Lower leg skin (tissue), 4 donors: ENCODE measurements at regions not wholly inside any gene's neighbourhood (a gene's known extent, or its start where the extent isn't known, plus 50 kb on each side); places are given as distances from the start of the nearest gene placed in this dataset.

Experiments used
- DNase-seq, 2 donors: peaks; one replicate each; pipeline ENCODE4 v3.0.0-alpha.2; 2019; ENCODE audit warnings: low spot score in 2 of 2
- H3K4me3 ChIP-seq: fragments of 200-600 bp; sonication (generic); 2 replicates; pipeline ENCODE4 v1.5.1; 2017; ENCODE audit warnings: mild to moderate bottlenecking, low read depth; ENCODE audit not compliant: poor library complexity, severe bottlenecking
- CTCF ChIP-seq, 3 donors: fragments of 450-650 bp; IDR thresholded peaks; one replicate each; pipeline ENCODE4 v1.5.1; 2016; ENCODE audit warnings: antibody characterized with exemption in 3 of 3, mild to moderate bottlenecking in 3 of 3, moderate library complexity in 2 of 3
- POLR2A ChIP-seq, 2 donors: fragments of 450-650 bp; IDR thresholded peaks; one replicate each; pipeline ENCODE4 v1.6.1; 2016 to 2017; ENCODE audit warnings: antibody characterized with exemption in 2 of 2, mild to moderate bottlenecking in 1 of 2, moderate library complexity in 1 of 2
- WGBS, 2 donors: methylation state at CpG; one replicate each; pipeline ENCODE4 v1.1.5; 2018; 5-methylcytosine and 5-hydroxymethylcytosine counted together
- intact Hi-C: fragments of 100-400 bp; cut with DNase I; formaldehyde crosslinking; loops from one replicate; pipeline ENCODE4 v1.15.0; 2023; ENCODE audit warnings: low total_unique reads

- WGBS, 2 donors: 81 to 97% methylated on average over 4 of the region's 4 CpGs
- intact Hi-C loops: no loop called here
- no peak for DNase-seq
- no peak overlapping the region for H3K4me3 ChIP-seq
- no peak for TF ChIP-seq CTCF (IDR thresholded peaks at IDR 0.05)
- no peak for TF ChIP-seq POLR2A (IDR thresholded peaks at IDR 0.05)
Measured at GRCh38 chrX:13260598-13260997, 59.3 kb downstream of the ATXN3L start.

GRCh38 chrX:13258725-13259124, 61.1 kb downstream of the ATXN3L start:
- no peak overlapping the region for H3K4me3 ChIP-seq
- 89 to 100% methylated on average over 5 of the region's 5 CpGs for WGBS, 2 donors
- intact Hi-C loops: no loop called here
- DNase-seq: no peak
- TF ChIP-seq CTCF (IDR thresholded peaks at IDR 0.05): no peak
- TF ChIP-seq POLR2A (IDR thresholded peaks at IDR 0.05): no peak

GRCh38 chrX:13258052-13258444, 61.8 kb downstream of the ATXN3L start:
- H3K4me3 ChIP-seq: no peak overlapping the region
- no peak for DNase-seq
- 76 to 97% methylated on average over 3 of the region's 3 CpGs for WGBS, 2 donors
- intact Hi-C loops: no loop called here
- TF ChIP-seq POLR2A (IDR thresholded peaks at IDR 0.05): no peak
- TF ChIP-seq CTCF (IDR thresholded peaks at IDR 0.05): no peak

GRCh38 chrX:13257223-13258051, 62.4 kb downstream of the ATXN3L start:
- intact Hi-C loops: no loop called here
- TF ChIP-seq POLR2A (IDR thresholded peaks at IDR 0.05): no peak
- no peak for TF ChIP-seq CTCF (IDR thresholded peaks at IDR 0.05)
- DNase-seq: no peak
- H3K4me3 ChIP-seq: no peak overlapping the region
- 81 to 87% methylated on average over 6 of the region's 6 CpGs for WGBS, 2 donors

- DNase-seq: no peak
- intact Hi-C loops: no loop called here
- TF ChIP-seq CTCF (IDR thresholded peaks at IDR 0.05) (no peak), POLR2A (IDR thresholded peaks at IDR 0.05) (no peak)
- H3K4me3 ChIP-seq: no peak overlapping the region
Measured at GRCh38 chrX:13256603-13257002, 63.2 kb downstream of the ATXN3L start.

GRCh38 chrX:13254870-13255269, 65.0 kb downstream of the ATXN3L start:
- no peak for DNase-seq
- WGBS, 2 donors: 92 to 96% methylated on average over 3 of the region's 3 CpGs
- no peak overlapping the region for H3K4me3 ChIP-seq
- intact Hi-C loops: no loop called here
- TF ChIP-seq CTCF (IDR thresholded peaks at IDR 0.05) (no peak), POLR2A (IDR thresholded peaks at IDR 0.05) (no peak)
